ENCODE measurements at regions not wholly inside any gene's neighbourhood (a gene's known extent, or its start where the extent isn't known, plus 50 kb on each side); places are given as distances from the start of the nearest gene placed in this dataset.

- TF ChIP-seq CTCF (IDR thresholded peaks at IDR 0.05), result no peak
- no peak for TF ChIP-seq POLR2A (IDR thresholded peaks at IDR 0.05)
Observed at GRCh38 chr4:24392613-24393012, 191.7 kb downstream of the DHX15 start.
